ENCODE measurements at regions not wholly inside any gene's neighbourhood (a gene's known extent, or its start where the extent isn't known, plus 50 kb on each side); places are given as distances from the start of the nearest gene placed in this dataset.

DNA sequence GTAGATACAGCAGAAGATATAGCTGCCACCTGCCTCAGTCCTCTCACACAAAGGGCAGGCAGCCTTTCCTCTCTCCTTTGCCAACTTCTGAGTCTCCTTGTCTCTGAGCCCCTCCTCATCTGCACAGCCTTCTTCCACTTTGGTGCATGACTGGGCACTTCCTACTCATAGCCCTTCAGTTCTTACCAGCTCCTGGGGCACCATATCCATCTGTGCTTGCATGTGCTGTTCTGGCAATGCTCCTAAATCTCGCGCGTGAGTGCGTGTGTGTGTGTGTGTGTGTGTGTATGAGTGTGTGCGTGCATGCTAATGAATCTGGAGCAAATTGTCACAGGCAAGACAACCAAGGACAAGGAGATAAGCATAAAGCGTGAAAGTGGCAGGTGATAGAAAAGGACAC, 1271.6 kb upstream of the SORCS1 start:
- Histone ChIP-seq H3K79me2 (ENCODE audit: insufficient read depth, low read length) (no peaks in the 10 kb centered on the region), H3K4me1 (ENCODE audit: control insufficient read depth in 1 of 2, insufficient read depth in 2 of 2, low read length in 2 of 2) (no peaks in the 10 kb centered on the region), H2AFZ (ENCODE audit: low read depth, low read length, poor library complexity, severe bottlenecking) (no peak overlapping the region), H3K36me3 (ENCODE audit: control insufficient read depth in 1 of 2, insufficient read depth in 2 of 2, low read length in 2 of 2) (no peaks in the 10 kb centered on the region), H3K9me2 (ENCODE audit: insufficient read depth) (no peaks in the 10 kb centered on the region), H4K20me1 (ENCODE audit: insufficient read depth) (no peaks in the 10 kb centered on the region), H3K4me2 (ENCODE audit: low read length) (no peak overlapping the region), H3K27ac (ENCODE audit: low read depth, low read length) (no peak overlapping the region), H3K27me3 (ENCODE audit: insufficient read depth, low read length) (no peaks in the 10 kb centered on the region), H3K9me3 (ENCODE audit: control insufficient read depth in 1 of 2, insufficient read depth in 1 of 2, low read depth in 1 of 2, low read length in 2 of 2) (peaks cover 25 to 36% of the 10 kb centered on the region in 2 experiments; a peak in 3 of 4 replicates), H3K9ac (ENCODE audit: low read length) (no peak overlapping the region), H3K4me3 (replicated peaks in 1 of 2; ENCODE audit: low read depth in 1 of 2, low read length in 2 of 2) (no peak overlapping the region)
- TF ChIP-seq SRF (IDR thresholded peaks at IDR 0.05; ENCODE audit: low read depth), result no peak
- TF ChIP-seq, protein P1, sequence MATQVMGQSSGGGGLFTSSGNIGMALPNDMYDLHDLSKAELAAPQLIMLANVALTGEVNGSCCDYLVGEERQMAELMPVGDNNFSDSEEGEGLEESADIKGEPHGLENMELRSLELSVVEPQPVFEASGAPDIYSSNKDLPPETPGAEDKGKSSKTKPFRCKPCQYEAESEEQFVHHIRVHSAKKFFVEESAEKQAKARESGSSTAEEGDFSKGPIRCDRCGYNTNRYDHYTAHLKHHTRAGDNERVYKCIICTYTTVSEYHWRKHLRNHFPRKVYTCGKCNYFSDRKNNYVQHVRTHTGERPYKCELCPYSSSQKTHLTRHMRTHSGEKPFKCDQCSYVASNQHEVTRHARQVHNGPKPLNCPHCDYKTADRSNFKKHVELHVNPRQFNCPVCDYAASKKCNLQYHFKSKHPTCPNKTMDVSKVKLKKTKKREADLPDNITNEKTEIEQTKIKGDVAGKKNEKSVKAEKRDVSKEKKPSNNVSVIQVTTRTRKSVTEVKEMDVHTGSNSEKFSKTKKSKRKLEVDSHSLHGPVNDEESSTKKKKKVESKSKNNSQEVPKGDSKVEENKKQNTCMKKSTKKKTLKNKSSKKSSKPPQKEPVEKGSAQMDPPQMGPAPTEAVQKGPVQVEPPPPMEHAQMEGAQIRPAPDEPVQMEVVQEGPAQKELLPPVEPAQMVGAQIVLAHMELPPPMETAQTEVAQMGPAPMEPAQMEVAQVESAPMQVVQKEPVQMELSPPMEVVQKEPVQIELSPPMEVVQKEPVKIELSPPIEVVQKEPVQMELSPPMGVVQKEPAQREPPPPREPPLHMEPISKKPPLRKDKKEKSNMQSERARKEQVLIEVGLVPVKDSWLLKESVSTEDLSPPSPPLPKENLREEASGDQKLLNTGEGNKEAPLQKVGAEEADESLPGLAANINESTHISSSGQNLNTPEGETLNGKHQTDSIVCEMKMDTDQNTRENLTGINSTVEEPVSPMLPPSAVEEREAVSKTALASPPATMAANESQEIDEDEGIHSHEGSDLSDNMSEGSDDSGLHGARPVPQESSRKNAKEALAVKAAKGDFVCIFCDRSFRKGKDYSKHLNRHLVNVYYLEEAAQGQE (IDR thresholded peaks at IDR 0.05; ENCODE audit: low read depth), result no peak
- TF ChIP-seq EZH2phosphoT487 (IDR thresholded peaks at IDR 0.05; ENCODE audit: borderline replicate concordance), result no peak
- no peak for TF ChIP-seq POLR2AphosphoS5 (IDR thresholded peaks at IDR 0.05; ENCODE audit: low read depth, low read length)
- no peak for TF ChIP-seq POLR2A (IDR thresholded peaks at IDR 0.05; ENCODE audit: borderline replicate concordance, extremely low read depth, insufficient read depth, insufficient read length)
- TF ChIP-seq EZH2 (IDR thresholded peaks at IDR 0.05), result no peak
- TF ChIP-seq TCF7L2 (IDR thresholded peaks at IDR 0.05; ENCODE audit: borderline replicate concordance, extremely low read depth, insufficient read depth, insufficient read length), result no peak
- TF ChIP-seq ZFX (IDR thresholded peaks at IDR 0.05), result no peak
- ATAC-seq (no peak), DNase-seq (ENCODE audit: low read depth, low spot score) (no peak)
- BruUV-seq (replicated peaks), result no TSS peak
- CTCF ChIA-PET, result no interaction called here
- intact Hi-C loops (cut with micrococcal nuclease), result no loop called here
- POLR2A ChIA-PET, result no interaction called here
- RAD21 ChIA-PET (ENCODE audit: low non-redundant PET in 1 of 2, low total read pairs in 2 of 2, uncharacterized antibody in 2 of 2, unreplicated experiment in 2 of 2), result no interaction called here

All from HCT116 (cell line).